GM12865 (cell line): ENCODE measurements at regions not wholly inside any gene's neighbourhood (a gene's known extent, or its start where the extent isn't known, plus 50 kb on each side); places are given as distances from the start of the nearest gene placed in this dataset.

ENCODE experiments used
- DNase-seq: peaks from one replicate; pipeline ENCODE4 v3.0.0; 2010; ENCODE audit warnings: low read depth
- H3K4me3 ChIP-seq: 2 replicates; pipeline ENCODE4 v1.5.1; 2011; ENCODE audit warnings: mild to moderate bottlenecking, low read depth, low read length, control low read depth
- CTCF ChIP-seq: IDR thresholded peaks from 2 replicates; pipeline ENCODE4 v1.5.1; 2011; ENCODE audit warnings: low read length, control low read depth, low read depth, inconsistent platforms; ENCODE audit not compliant: insufficient read depth; ENCODE audit errors: missing control alignments

- H3K4me3 ChIP-seq, result no peak overlapping the region
- TF ChIP-seq CTCF, result no peak
- DNase-seq, result no peak
Measured at GRCh38 chr11:45597097-45597496, 68.3 kb downstream of the CHST1 start.

- DNase-seq, result no peak
- TF ChIP-seq CTCF, result no peak
- no peak overlapping the region for H3K4me3 ChIP-seq
Measured at GRCh38 chr11:45596571-45596970, 68.9 kb downstream of the CHST1 start.

GRCh38 chr11:45593992-45594391, 71.4 kb downstream of the CHST1 start:
- no peak overlapping the region for H3K4me3 ChIP-seq
- DNase-seq, result peak; percentile 9
- TF ChIP-seq CTCF, result no peak

- H3K4me3 ChIP-seq, result no peak overlapping the region
- no peak for DNase-seq
- TF ChIP-seq CTCF, result no peak
Measured at GRCh38 chr11:45592636-45593035, 72.8 kb downstream of the CHST1 start.

- TF ChIP-seq CTCF, result no peak
- no peak overlapping the region for H3K4me3 ChIP-seq
- no peak for DNase-seq
Measured at GRCh38 chr11:45590743-45591142, 74.7 kb downstream of the CHST1 start.

- no peak overlapping the region for H3K4me3 ChIP-seq
- DNase-seq, result no peak
- no peak for TF ChIP-seq CTCF
Measured at GRCh38 chr11:45585205-45585604, 80.2 kb downstream of the CHST1 start.

GRCh38 chr11:45583981-45584566, 81.3 kb downstream of the CHST1 start:
- TF ChIP-seq CTCF, result no peak
- DNase-seq, result no peak
- no peak overlapping the region for H3K4me3 ChIP-seq
